Hepatocyte (in vitro differentiated cells): ENCODE measurements at regions not wholly inside any gene's neighbourhood (a gene's known extent, or its start where the extent isn't known, plus 50 kb on each side); places are given as distances from the start of the nearest gene placed in this dataset.

Experiments used
- CTCF ChIP-seq: fragments of 200-600 bp; sonication (generic); IDR thresholded peaks from 2 replicates; pipeline ENCODE4 v1.5.1; 2016; ENCODE audit warnings: antibody characterized with exemption, mild to moderate bottlenecking; ENCODE audit not compliant: poor library complexity
- EZH2 ChIP-seq: fragments of 200-600 bp; sonication (generic); IDR thresholded peaks from 2 replicates; pipeline ENCODE4 v1.6.1; 2016; ENCODE audit warnings: antibody characterized with exemption, mild to moderate bottlenecking, borderline replicate concordance
- EZH2phosphoT487 ChIP-seq: fragments of 200-600 bp; sonication (generic); IDR thresholded peaks from one replicate; pipeline ENCODE4 v1.6.1; 2018; ENCODE audit warnings: antibody characterized with exemption, mild to moderate bottlenecking, low read depth, moderate library complexity; ENCODE audit not compliant: unreplicated experiment, severe bottlenecking

- no peak for TF ChIP-seq CTCF
- no peak for TF ChIP-seq EZH2
- no peak for TF ChIP-seq EZH2phosphoT487
Observed at GRCh38 chr6:10101551-10102252, 313.2 kb downstream of the TFAP2A start.
